ENCODE measurements at regions not wholly inside any gene's neighbourhood (a gene's known extent, or its start where the extent isn't known, plus 50 kb on each side); places are given as distances from the start of the nearest gene placed in this dataset.

- DNase-seq: no peak
- Mint-ChIP-seq H3K27ac (no peak overlapping the region), H3K9me3 (peaks cover 0 to 2% (median 0%) of the 10 kb centered on the region in 7 donors), H3K4me3 (no peak overlapping the region), H3K27me3 (peaks cover 20% of the 10 kb centered on the region), H3K4me1 (no peaks in the 10 kb centered on the region), H3K36me3 (no peaks in the 10 kb centered on the region)
- no peak overlapping the region for H3K4me3 ChIP-seq (ENCODE audit: low read depth, low read length)
- no peaks in the 10 kb centered on the region for H3K4me1 ChIP-seq (ENCODE audit: control insufficient read depth, insufficient read depth, low read length, poor library complexity, severe bottlenecking)
- H3K36me3 ChIP-seq (ENCODE audit: control insufficient read depth, insufficient read depth, low read length): no peaks in the 10 kb centered on the region
- H3K27me3 ChIP-seq (ENCODE audit: control insufficient read depth, insufficient read depth, low read length): peaks cover 6% of the 10 kb centered on the region
- ATAC-seq (ENCODE audit: low read depth in 2 of 2): no peak
- H3K9me3 ChIP-seq (ENCODE audit: control insufficient read depth in 2 of 2, low read length in 2 of 2): no peaks in the 10 kb centered on the region
- H3K27ac ChIP-seq (ENCODE audit: insufficient read depth, low read length, poor library complexity, severe bottlenecking): no peak overlapping the region
Observed at GRCh38 chr10:98332623-98333269, 64.8 kb upstream of the LOXL4 start.

GRCh38 chr10:98331885-98332284 lies 63.9 kb upstream of the LOXL4 start:
- peak in 1 of 3 donors; percentile 21 for DNase-seq

GRCh38 chr10:98330987-98331386 lies 63.0 kb upstream of the LOXL4 start:
- no peak overlapping the region for H3K4me3 ChIP-seq (ENCODE audit: low read depth, low read length)
- no peaks in the 10 kb centered on the region for H3K9me3 ChIP-seq (ENCODE audit: control insufficient read depth in 2 of 2, low read length in 2 of 2)
- H3K27ac ChIP-seq (ENCODE audit: insufficient read depth, low read length, poor library complexity, severe bottlenecking): no peak overlapping the region
- H3K36me3 ChIP-seq (ENCODE audit: control insufficient read depth, insufficient read depth, low read length): no peaks in the 10 kb centered on the region
- Mint-ChIP-seq H3K9me3 (peaks cover 0 to 4% (median 0%) of the 10 kb centered on the region in 7 donors), H3K4me1 (no peaks in the 10 kb centered on the region), H3K4me3 (no peak overlapping the region), H3K27ac (no peak overlapping the region), H3K27me3 (peaks cover 20% of the 10 kb centered on the region), H3K36me3 (no peaks in the 10 kb centered on the region)
- no peaks in the 10 kb centered on the region for H3K4me1 ChIP-seq (ENCODE audit: control insufficient read depth, insufficient read depth, low read length, poor library complexity, severe bottlenecking)
- no peak for ATAC-seq (ENCODE audit: low read depth in 2 of 2)
- H3K27me3 ChIP-seq (ENCODE audit: control insufficient read depth, insufficient read depth, low read length): peaks cover 6% of the 10 kb centered on the region
- DNase-seq: no peak

More at GRCh38 chr10:98331885-98332284, 63.9 kb upstream of the LOXL4 start:
- no peaks in the 10 kb centered on the region for H3K36me3 Mint-ChIP-seq
- ATAC-seq (ENCODE audit: low read depth in 2 of 2): no peak
- no peaks in the 10 kb centered on the region for H3K4me1 Mint-ChIP-seq
- H3K4me3 Mint-ChIP-seq: no peak overlapping the region
- Histone ChIP-seq H3K27ac (ENCODE audit: insufficient read depth, low read length, poor library complexity, severe bottlenecking) (no peak overlapping the region), H3K27me3 (ENCODE audit: control insufficient read depth, insufficient read depth, low read length) (peaks cover 6% of the 10 kb centered on the region), H3K4me3 (ENCODE audit: low read depth, low read length) (no peak overlapping the region), H3K36me3 (ENCODE audit: control insufficient read depth, insufficient read depth, low read length) (no peaks in the 10 kb centered on the region), H3K9me3 (ENCODE audit: control insufficient read depth in 2 of 2, low read length in 2 of 2) (no peaks in the 10 kb centered on the region), H3K4me1 (ENCODE audit: control insufficient read depth, insufficient read depth, low read length, poor library complexity, severe bottlenecking) (no peaks in the 10 kb centered on the region)
- H3K27ac Mint-ChIP-seq: no peak overlapping the region
- peaks cover 0 to 4% (median 0%) of the 10 kb centered on the region in 7 donors for H3K9me3 Mint-ChIP-seq
- peaks cover 20% of the 10 kb centered on the region for H3K27me3 Mint-ChIP-seq

GRCh38 chr10:98328640-98329039 lies 60.6 kb upstream of the LOXL4 start:
- H3K4me1 Mint-ChIP-seq: no peaks in the 10 kb centered on the region
- H3K9me3 Mint-ChIP-seq: peaks cover 0 to 4% (median 0%) of the 10 kb centered on the region in 7 donors
- peaks cover 4% of the 10 kb centered on the region for H3K27me3 ChIP-seq (ENCODE audit: control insufficient read depth, insufficient read depth, low read length)
- no peak overlapping the region for H3K27ac ChIP-seq (ENCODE audit: insufficient read depth, low read length, poor library complexity, severe bottlenecking)
- no peak overlapping the region for H3K27ac Mint-ChIP-seq
- ATAC-seq (ENCODE audit: low read depth in 2 of 2) (no peak), DNase-seq (no peak)
- H3K4me3 Mint-ChIP-seq: no peak overlapping the region
- no peak overlapping the region for H3K4me3 ChIP-seq (ENCODE audit: low read depth, low read length)
- no peaks in the 10 kb centered on the region for H3K36me3 Mint-ChIP-seq
- H3K36me3 ChIP-seq (ENCODE audit: control insufficient read depth, insufficient read depth, low read length): no peaks in the 10 kb centered on the region
- no peaks in the 10 kb centered on the region for H3K9me3 ChIP-seq (ENCODE audit: control insufficient read depth in 2 of 2, low read length in 2 of 2)
- peaks cover 11% of the 10 kb centered on the region for H3K27me3 Mint-ChIP-seq
- no peaks in the 10 kb centered on the region for H3K4me1 ChIP-seq (ENCODE audit: control insufficient read depth, insufficient read depth, low read length, poor library complexity, severe bottlenecking)

GRCh38 chr10:98328163-98328562 lies 60.2 kb upstream of the LOXL4 start:
- Mint-ChIP-seq H3K27ac (no peak overlapping the region), H3K27me3 (peaks cover 13% of the 10 kb centered on the region), H3K4me3 (no peak overlapping the region), H3K36me3 (no peaks in the 10 kb centered on the region), H3K4me1 (no peaks in the 10 kb centered on the region), H3K9me3 (peaks cover 0 to 4% (median 0%) of the 10 kb centered on the region in 7 donors)
- H3K4me3 ChIP-seq (ENCODE audit: low read depth, low read length): no peak overlapping the region
- H3K27me3 ChIP-seq (ENCODE audit: control insufficient read depth, insufficient read depth, low read length): peaks cover 4% of the 10 kb centered on the region
- ATAC-seq (ENCODE audit: low read depth in 2 of 2): no peak
- DNase-seq: no peak
- H3K27ac ChIP-seq (ENCODE audit: insufficient read depth, low read length, poor library complexity, severe bottlenecking): no peak overlapping the region
- no peaks in the 10 kb centered on the region for H3K36me3 ChIP-seq (ENCODE audit: control insufficient read depth, insufficient read depth, low read length)
- no peaks in the 10 kb centered on the region for H3K4me1 ChIP-seq (ENCODE audit: control insufficient read depth, insufficient read depth, low read length, poor library complexity, severe bottlenecking)
- H3K9me3 ChIP-seq (ENCODE audit: control insufficient read depth in 2 of 2, low read length in 2 of 2): no peaks in the 10 kb centered on the region

GRCh38 chr10:98326621-98327027 lies 58.6 kb upstream of the LOXL4 start:
- DNase-seq: no peak
- Mint-ChIP-seq H3K4me1 (no peaks in the 10 kb centered on the region), H3K4me3 (no peak overlapping the region), H3K36me3 (no peaks in the 10 kb centered on the region), H3K27ac (no peak overlapping the region), H3K9me3 (peaks cover 0 to 4% (median 0%) of the 10 kb centered on the region in 7 donors), H3K27me3 (peaks cover 11% of the 10 kb centered on the region)
- H3K4me1 ChIP-seq (ENCODE audit: control insufficient read depth, insufficient read depth, low read length, poor library complexity, severe bottlenecking): no peaks in the 10 kb centered on the region
- no peak overlapping the region for H3K27ac ChIP-seq (ENCODE audit: insufficient read depth, low read length, poor library complexity, severe bottlenecking)
- ATAC-seq (ENCODE audit: low read depth in 2 of 2): no peak
- peaks cover 2% of the 10 kb centered on the region for H3K27me3 ChIP-seq (ENCODE audit: control insufficient read depth, insufficient read depth, low read length)
- H3K9me3 ChIP-seq (ENCODE audit: control insufficient read depth in 2 of 2, low read length in 2 of 2): no peaks in the 10 kb centered on the region
- no peaks in the 10 kb centered on the region for H3K36me3 ChIP-seq (ENCODE audit: control insufficient read depth, insufficient read depth, low read length)
- no peak overlapping the region for H3K4me3 ChIP-seq (ENCODE audit: low read depth, low read length)

GRCh38 chr10:98323221-98324164 lies 55.5 kb upstream of the LOXL4 start:
- Mint-ChIP-seq H3K27ac (no peak overlapping the region), H3K27me3 (peaks cover 5% of the 10 kb centered on the region), H3K4me1 (no peaks in the 10 kb centered on the region), H3K4me3 (no peak overlapping the region), H3K36me3 (no peaks in the 10 kb centered on the region), H3K9me3 (peaks cover 0 to 4% (median 0%) of the 10 kb centered on the region in 7 donors)
- no peaks in the 10 kb centered on the region for H3K4me1 ChIP-seq (ENCODE audit: control insufficient read depth, insufficient read depth, low read length, poor library complexity, severe bottlenecking)
- peak in 1 of 2 donors; percentile 48 for ATAC-seq (ENCODE audit: low read depth in 2 of 2)
- H3K36me3 ChIP-seq (ENCODE audit: control insufficient read depth, insufficient read depth, low read length): no peaks in the 10 kb centered on the region
- no peak overlapping the region for H3K27ac ChIP-seq (ENCODE audit: insufficient read depth, low read length, poor library complexity, severe bottlenecking)
- H3K4me3 ChIP-seq (ENCODE audit: low read depth, low read length): no peak overlapping the region
- H3K27me3 ChIP-seq (ENCODE audit: control insufficient read depth, insufficient read depth, low read length): no peaks in the 10 kb centered on the region
- DNase-seq: no peak
- no peaks in the 10 kb centered on the region for H3K9me3 ChIP-seq (ENCODE audit: control insufficient read depth in 2 of 2, low read length in 2 of 2)

Measured in CD4-positive, CD25-positive, alpha-beta regulatory T cell (primary cell).